Erythroblast (primary cell): ENCODE measurements at regions not wholly inside any gene's neighbourhood (a gene's known extent, or its start where the extent isn't known, plus 50 kb on each side); places are given as distances from the start of the nearest gene placed in this dataset.

Source experiments
- DNase-seq, 2 experiments: peaks; one replicate each; lab custom pipeline; 2025; lab: John Stamatoyannopoulos, UW
- GATA1 ChIP-seq: IDR thresholded peaks from 2 replicates; pipeline ENCODE4 v1.6.1; 2011; ENCODE audit warnings: low read depth, mild to moderate bottlenecking, control low read depth, low read length, moderate library complexity
- POLR2A ChIP-seq: IDR thresholded peaks from 2 replicates; pipeline ENCODE4 v1.6.1; 2011; ENCODE audit warnings: mild to moderate bottlenecking, low read length

- no peak for DNase-seq
- TF ChIP-seq GATA1: no peak
- TF ChIP-seq POLR2A: no peak
Observed at GRCh38 chr4:15297344-15297743, 130.5 kb upstream of the C1QTNF7 start.

- TF ChIP-seq GATA1 (no peak), POLR2A (no peak)
- no peak for DNase-seq
Observed at GRCh38 chr4:15299627-15300026, 128.2 kb upstream of the C1QTNF7 start.

GRCh38 chr4:15303052-15303641, 124.7 kb upstream of the C1QTNF7 start:
- TF ChIP-seq GATA1: no peak
- no peak for TF ChIP-seq POLR2A
- no peak for DNase-seq

GRCh38 chr4:15314974-15315373, 112.9 kb upstream of the C1QTNF7 start:
- DNase-seq: no peak
- TF ChIP-seq POLR2A (no peak), GATA1 (no peak)

- TF ChIP-seq GATA1: no peak
- no peak for TF ChIP-seq POLR2A
- DNase-seq: no peak
Observed at GRCh38 chr4:15317246-15317645, 110.6 kb upstream of the C1QTNF7 start.

GRCh38 chr4:15318621-15319348, 109.0 kb upstream of the C1QTNF7 start:
- TF ChIP-seq GATA1 (no peak), POLR2A (no peak)
- no peak for DNase-seq

GRCh38 chr4:15320121-15320678, 107.6 kb upstream of the C1QTNF7 start:
- TF ChIP-seq GATA1: no peak
- TF ChIP-seq POLR2A: no peak
- DNase-seq: no peak

GRCh38 chr4:15322006-15322405, 105.8 kb upstream of the C1QTNF7 start:
- no peak for DNase-seq
- TF ChIP-seq GATA1 (no peak), POLR2A (no peak)

GRCh38 chr4:15325987-15326386, 101.8 kb upstream of the C1QTNF7 start:
- TF ChIP-seq GATA1: no peak
- TF ChIP-seq POLR2A: no peak

GRCh38 chr4:15327311-15328298, 100.2 kb upstream of the C1QTNF7 start:
- TF ChIP-seq GATA1 (no peak), POLR2A (no peak)
- DNase-seq: no peak

More at GRCh38 chr4:15325987-15326386, 101.8 kb upstream of the C1QTNF7 start:
- no peak for DNase-seq

- no peak for DNase-seq
- TF ChIP-seq GATA1 (no peak), POLR2A (no peak)
Observed at GRCh38 chr4:15331930-15332329, 95.9 kb upstream of the C1QTNF7 start.

- no peak for DNase-seq
- TF ChIP-seq GATA1: no peak
- TF ChIP-seq POLR2A: no peak
Observed at GRCh38 chr4:15332377-15332776, 95.5 kb upstream of the C1QTNF7 start.
